ENCODE measurements at regions not wholly inside any gene's neighbourhood (a gene's known extent, or its start where the extent isn't known, plus 50 kb on each side); places are given as distances from the start of the nearest gene placed in this dataset.

- peaks cover 37% of the 10 kb centered on the region for H3K9me3 ChIP-seq (ENCODE audit: insufficient read depth, low read depth, low read length)
- 91% methylated on average over 3 of the region's 3 CpGs for WGBS
- H3K36me3 ChIP-seq (ENCODE audit: insufficient read depth, low read length), result no peaks in the 10 kb centered on the region
- no peaks in the 10 kb centered on the region for H3K4me1 ChIP-seq (ENCODE audit: insufficient read depth, low read length)
- no peak overlapping the region for H3K27ac ChIP-seq (ENCODE audit: low read depth, low read length)
- H3K9ac ChIP-seq (ENCODE audit: low read depth, low read length), result no peak overlapping the region
- no peak overlapping the region for H3K4me3 ChIP-seq (ENCODE audit: low read length)
- no peaks in the 10 kb centered on the region for H3K27me3 ChIP-seq (ENCODE audit: insufficient read depth, low read length)
Observed at GRCh38 chr2:155404433-155405002, 706.0 kb downstream of the KCNJ3 start.

GRCh38 chr2:155393406-155393805, 694.9 kb downstream of the KCNJ3 start:
- no peak overlapping the region for H3K4me3 ChIP-seq (ENCODE audit: low read length)
- H3K36me3 ChIP-seq (ENCODE audit: insufficient read depth, low read length), result no peaks in the 10 kb centered on the region
- H3K9me3 ChIP-seq (ENCODE audit: insufficient read depth, low read depth, low read length), result no peaks in the 10 kb centered on the region
- no peaks in the 10 kb centered on the region for H3K27me3 ChIP-seq (ENCODE audit: insufficient read depth, low read length)
- H3K9ac ChIP-seq (ENCODE audit: low read depth, low read length), result no peak overlapping the region
- H3K4me1 ChIP-seq (ENCODE audit: insufficient read depth, low read length), result no peaks in the 10 kb centered on the region
- no peak overlapping the region for H3K27ac ChIP-seq (ENCODE audit: low read depth, low read length)

- Histone ChIP-seq H3K36me3 (ENCODE audit: insufficient read depth, low read length) (no peaks in the 10 kb centered on the region), H3K4me1 (ENCODE audit: insufficient read depth, low read length) (no peaks in the 10 kb centered on the region), H3K9me3 (ENCODE audit: insufficient read depth, low read depth, low read length) (no peaks in the 10 kb centered on the region), H3K27me3 (ENCODE audit: insufficient read depth, low read length) (no peaks in the 10 kb centered on the region), H3K4me3 (ENCODE audit: low read length) (no peak overlapping the region), H3K9ac (ENCODE audit: low read depth, low read length) (no peak overlapping the region), H3K27ac (ENCODE audit: low read depth, low read length) (no peak overlapping the region)
- 97% methylated on average over 2 of the region's 2 CpGs for WGBS
Observed at GRCh38 chr2:155391613-155392130, 693.2 kb downstream of the KCNJ3 start.

- H3K9ac ChIP-seq (ENCODE audit: low read depth, low read length), result no peak overlapping the region
- no peaks in the 10 kb centered on the region for H3K36me3 ChIP-seq (ENCODE audit: insufficient read depth, low read length)
- H3K27me3 ChIP-seq (ENCODE audit: insufficient read depth, low read length), result no peaks in the 10 kb centered on the region
- no peak overlapping the region for H3K27ac ChIP-seq (ENCODE audit: low read depth, low read length)
- no peaks in the 10 kb centered on the region for H3K4me1 ChIP-seq (ENCODE audit: insufficient read depth, low read length)
- no peaks in the 10 kb centered on the region for H3K9me3 ChIP-seq (ENCODE audit: insufficient read depth, low read depth, low read length)
- no peak overlapping the region for H3K4me3 ChIP-seq (ENCODE audit: low read length)
- WGBS, result 86% methylated on average over 1 of the region's 1 CpG
Observed at GRCh38 chr2:155389224-155389623, 690.7 kb downstream of the KCNJ3 start.

- Histone ChIP-seq H3K27me3 (ENCODE audit: insufficient read depth, low read length) (no peaks in the 10 kb centered on the region), H3K9ac (ENCODE audit: low read depth, low read length) (no peak overlapping the region), H3K36me3 (ENCODE audit: insufficient read depth, low read length) (no peaks in the 10 kb centered on the region), H3K9me3 (ENCODE audit: insufficient read depth, low read depth, low read length) (no peaks in the 10 kb centered on the region), H3K27ac (ENCODE audit: low read depth, low read length) (no peak overlapping the region), H3K4me1 (ENCODE audit: insufficient read depth, low read length) (no peaks in the 10 kb centered on the region), H3K4me3 (ENCODE audit: low read length) (no peak overlapping the region)
- no CpG with 5 or more reads among the region's 3 CpGs for WGBS
Observed at GRCh38 chr2:155384555-155385123, 686.1 kb downstream of the KCNJ3 start.

GRCh38 chr2:155382776-155383175, 684.3 kb downstream of the KCNJ3 start:
- no peak overlapping the region for H3K4me3 ChIP-seq (ENCODE audit: low read length)
- no peaks in the 10 kb centered on the region for H3K4me1 ChIP-seq (ENCODE audit: insufficient read depth, low read length)
- WGBS, result 92% methylated on average over 3 of the region's 3 CpGs
- no peaks in the 10 kb centered on the region for H3K36me3 ChIP-seq (ENCODE audit: insufficient read depth, low read length)
- no peaks in the 10 kb centered on the region for H3K27me3 ChIP-seq (ENCODE audit: insufficient read depth, low read length)
- H3K9ac ChIP-seq (ENCODE audit: low read depth, low read length), result no peak overlapping the region
- no peaks in the 10 kb centered on the region for H3K9me3 ChIP-seq (ENCODE audit: insufficient read depth, low read depth, low read length)
- H3K27ac ChIP-seq (ENCODE audit: low read depth, low read length), result no peak overlapping the region

GRCh38 chr2:155381436-155381835, 682.9 kb downstream of the KCNJ3 start:
- no peaks in the 10 kb centered on the region for H3K36me3 ChIP-seq (ENCODE audit: insufficient read depth, low read length)
- H3K4me1 ChIP-seq (ENCODE audit: insufficient read depth, low read length), result no peaks in the 10 kb centered on the region
- no peak overlapping the region for H3K27ac ChIP-seq (ENCODE audit: low read depth, low read length)
- WGBS, result 67% methylated on average over 1 of the region's 1 CpG
- no peaks in the 10 kb centered on the region for H3K27me3 ChIP-seq (ENCODE audit: insufficient read depth, low read length)
- no peaks in the 10 kb centered on the region for H3K9me3 ChIP-seq (ENCODE audit: insufficient read depth, low read depth, low read length)
- no peak overlapping the region for H3K4me3 ChIP-seq (ENCODE audit: low read length)
- H3K9ac ChIP-seq (ENCODE audit: low read depth, low read length), result no peak overlapping the region

- Histone ChIP-seq H3K9me3 (ENCODE audit: insufficient read depth, low read depth, low read length) (no peaks in the 10 kb centered on the region), H3K9ac (ENCODE audit: low read depth, low read length) (no peak overlapping the region), H3K36me3 (ENCODE audit: insufficient read depth, low read length) (no peaks in the 10 kb centered on the region), H3K4me3 (ENCODE audit: low read length) (no peak overlapping the region), H3K4me1 (ENCODE audit: insufficient read depth, low read length) (no peaks in the 10 kb centered on the region), H3K27me3 (ENCODE audit: insufficient read depth, low read length) (no peaks in the 10 kb centered on the region), H3K27ac (ENCODE audit: low read depth, low read length) (no peak overlapping the region)
- 95% methylated on average over 2 of the region's 2 CpGs for WGBS
Observed at GRCh38 chr2:155379494-155379893, 681.0 kb downstream of the KCNJ3 start.

- Histone ChIP-seq H3K36me3 (ENCODE audit: insufficient read depth, low read length) (no peaks in the 10 kb centered on the region), H3K9ac (ENCODE audit: low read depth, low read length) (no peak overlapping the region), H3K27me3 (ENCODE audit: insufficient read depth, low read length) (no peaks in the 10 kb centered on the region), H3K4me1 (ENCODE audit: insufficient read depth, low read length) (no peaks in the 10 kb centered on the region), H3K9me3 (ENCODE audit: insufficient read depth, low read depth, low read length) (no peaks in the 10 kb centered on the region), H3K4me3 (ENCODE audit: low read length) (no peak overlapping the region), H3K27ac (ENCODE audit: low read depth, low read length) (no peak overlapping the region)
- 100% methylated on average over 1 of the region's 1 CpG for WGBS
Observed at GRCh38 chr2:155377931-155378444, 679.5 kb downstream of the KCNJ3 start.

- Histone ChIP-seq H3K4me1 (ENCODE audit: insufficient read depth, low read length) (no peaks in the 10 kb centered on the region), H3K9ac (ENCODE audit: low read depth, low read length) (no peak overlapping the region), H3K27ac (ENCODE audit: low read depth, low read length) (no peak overlapping the region), H3K4me3 (ENCODE audit: low read length) (no peak overlapping the region), H3K27me3 (ENCODE audit: insufficient read depth, low read length) (no peaks in the 10 kb centered on the region), H3K36me3 (ENCODE audit: insufficient read depth, low read length) (no peaks in the 10 kb centered on the region), H3K9me3 (ENCODE audit: insufficient read depth, low read depth, low read length) (no peaks in the 10 kb centered on the region)
- 77% methylated on average over 5 of the region's 5 CpGs for WGBS
Observed at GRCh38 chr2:155377266-155377680, 678.8 kb downstream of the KCNJ3 start.

- no peak overlapping the region for H3K9ac ChIP-seq (ENCODE audit: low read depth, low read length)
- 60% methylated on average over 1 of the region's 2 CpGs for WGBS
- H3K4me1 ChIP-seq (ENCODE audit: insufficient read depth, low read length), result no peaks in the 10 kb centered on the region
- H3K4me3 ChIP-seq (ENCODE audit: low read length), result no peak overlapping the region
- H3K27ac ChIP-seq (ENCODE audit: low read depth, low read length), result no peak overlapping the region
- no peaks in the 10 kb centered on the region for H3K9me3 ChIP-seq (ENCODE audit: insufficient read depth, low read depth, low read length)
- H3K27me3 ChIP-seq (ENCODE audit: insufficient read depth, low read length), result no peaks in the 10 kb centered on the region
- no peaks in the 10 kb centered on the region for H3K36me3 ChIP-seq (ENCODE audit: insufficient read depth, low read length)
Observed at GRCh38 chr2:155372969-155373368, 674.5 kb downstream of the KCNJ3 start.

Measured in HUES64 (cell line).